ENCODE measurements at regions not wholly inside any gene's neighbourhood (a gene's known extent, or its start where the extent isn't known, plus 50 kb on each side); places are given as distances from the start of the nearest gene placed in this dataset.

DNA sequence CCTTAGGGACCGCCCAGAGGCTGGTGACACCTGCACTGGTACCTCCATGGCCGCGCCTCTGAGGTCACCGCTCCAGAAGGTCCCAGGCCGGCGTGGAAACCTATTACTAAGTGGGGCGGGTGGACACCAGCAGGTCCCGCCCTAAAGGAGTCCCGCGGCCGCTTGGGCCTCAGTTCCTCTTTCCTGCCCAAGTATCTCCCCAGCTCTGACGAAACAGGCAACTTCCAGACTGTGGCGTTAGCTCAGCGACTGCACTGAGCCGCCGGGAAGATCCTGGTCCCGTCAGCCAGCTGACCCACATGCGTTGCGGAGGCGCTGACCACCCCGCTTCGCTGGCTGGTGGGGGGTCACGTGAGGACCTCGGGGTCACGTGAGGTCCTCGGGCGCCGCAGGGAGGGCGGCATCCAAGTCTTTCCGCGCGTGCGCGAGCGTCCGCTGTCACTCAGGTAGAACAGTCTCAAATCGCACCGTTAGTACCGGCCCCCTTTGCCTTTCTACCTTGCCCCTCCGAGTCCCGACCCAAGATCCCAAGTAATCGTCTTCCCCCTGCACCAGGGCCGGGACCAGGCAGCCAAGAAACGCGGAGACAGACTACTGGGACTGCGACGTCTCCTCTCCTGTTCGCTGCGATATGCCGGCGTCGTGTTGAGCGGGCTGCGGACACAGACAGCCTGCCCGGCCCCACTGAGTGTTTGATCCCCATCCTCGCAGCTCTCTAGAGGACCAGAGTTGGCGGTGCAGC lies 53.7 kb upstream of the KDM4C start (continued):
- TF ChIP-seq SUPT20H (IDR thresholded peaks at IDR 0.05; ENCODE audit: borderline replicate concordance, control insufficient read depth, low read depth, low read length): no peak
- TF ChIP-seq, protein P1, sequence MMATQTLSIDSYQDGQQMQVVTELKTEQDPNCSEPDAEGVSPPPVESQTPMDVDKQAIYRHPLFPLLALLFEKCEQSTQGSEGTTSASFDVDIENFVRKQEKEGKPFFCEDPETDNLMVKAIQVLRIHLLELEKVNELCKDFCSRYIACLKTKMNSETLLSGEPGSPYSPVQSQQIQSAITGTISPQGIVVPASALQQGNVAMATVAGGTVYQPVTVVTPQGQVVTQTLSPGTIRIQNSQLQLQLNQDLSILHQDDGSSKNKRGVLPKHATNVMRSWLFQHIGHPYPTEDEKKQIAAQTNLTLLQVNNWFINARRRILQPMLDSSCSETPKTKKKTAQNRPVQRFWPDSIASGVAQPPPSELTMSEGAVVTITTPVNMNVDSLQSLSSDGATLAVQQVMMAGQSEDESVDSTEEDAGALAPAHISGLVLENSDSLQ (IDR thresholded peaks at IDR 0.05): peak; percentile 97
- no peak for TF ChIP-seq KDM1A (IDR thresholded peaks at IDR 0.05; ENCODE audit: borderline replicate concordance)
- peak; percentile 51; the same call in 1 of the 2 replicates for TF ChIP-seq HCFC1 (IDR thresholded peaks at IDR 0.05; ENCODE audit: low read length)
- 0 out of 2 replicates have a peak, but pooled peaks have one; percentile 15 for TF ChIP-seq SMC3 (IDR thresholded peaks at IDR 0.05; ENCODE audit: borderline replicate concordance, low read length)
- peak; percentile 89 for TF ChIP-seq FOS (IDR thresholded peaks at IDR 0.05; ENCODE audit: borderline replicate concordance, extremely low read depth, insufficient read length)
- TF ChIP-seq LARP7 (IDR thresholded peaks at IDR 0.05): peak; percentile 66; the same call in 1 of the 2 replicates
- peak; percentile 43 to 56; a peak in 2 of 3 replicates for TF ChIP-seq EGR1 (IDR thresholded peaks at IDR 0.05; ENCODE audit: borderline replicate concordance in 1 of 2, low read depth in 2 of 2, low read length in 2 of 2)
- peak; percentile 89 for TF ChIP-seq ZNF207 (IDR thresholded peaks at IDR 0.05; ENCODE audit: borderline replicate concordance)
- TF ChIP-seq HDAC6 (IDR thresholded peaks at IDR 0.05; ENCODE audit: unreplicated experiment): no peak
- TF ChIP-seq NR2C2 (IDR thresholded peaks at IDR 0.05; ENCODE audit: borderline replicate concordance, control insufficient read depth, insufficient read length, low read depth): no peak
- TF ChIP-seq, protein P2, sequence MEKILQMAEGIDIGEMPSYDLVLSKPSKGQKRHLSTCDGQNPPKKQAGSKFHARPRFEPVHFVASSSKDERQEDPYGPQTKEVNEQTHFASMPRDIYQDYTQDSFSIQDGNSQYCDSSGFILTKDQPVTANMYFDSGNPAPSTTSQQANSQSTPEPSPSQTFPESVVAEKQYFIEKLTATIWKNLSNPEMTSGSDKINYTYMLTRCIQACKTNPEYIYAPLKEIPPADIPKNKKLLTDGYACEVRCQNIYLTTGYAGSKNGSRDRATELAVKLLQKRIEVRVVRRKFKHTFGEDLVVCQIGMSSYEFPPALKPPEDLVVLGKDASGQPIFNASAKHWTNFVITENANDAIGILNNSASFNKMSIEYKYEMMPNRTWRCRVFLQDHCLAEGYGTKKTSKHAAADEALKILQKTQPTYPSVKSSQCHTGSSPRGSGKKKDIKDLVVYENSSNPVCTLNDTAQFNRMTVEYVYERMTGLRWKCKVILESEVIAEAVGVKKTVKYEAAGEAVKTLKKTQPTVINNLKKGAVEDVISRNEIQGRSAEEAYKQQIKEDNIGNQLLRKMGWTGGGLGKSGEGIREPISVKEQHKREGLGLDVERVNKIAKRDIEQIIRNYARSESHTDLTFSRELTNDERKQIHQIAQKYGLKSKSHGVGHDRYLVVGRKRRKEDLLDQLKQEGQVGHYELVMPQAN (conservative IDR thresholded peaks at IDR 0.05): peak; percentile 87
- TF ChIP-seq, protein P3, sequence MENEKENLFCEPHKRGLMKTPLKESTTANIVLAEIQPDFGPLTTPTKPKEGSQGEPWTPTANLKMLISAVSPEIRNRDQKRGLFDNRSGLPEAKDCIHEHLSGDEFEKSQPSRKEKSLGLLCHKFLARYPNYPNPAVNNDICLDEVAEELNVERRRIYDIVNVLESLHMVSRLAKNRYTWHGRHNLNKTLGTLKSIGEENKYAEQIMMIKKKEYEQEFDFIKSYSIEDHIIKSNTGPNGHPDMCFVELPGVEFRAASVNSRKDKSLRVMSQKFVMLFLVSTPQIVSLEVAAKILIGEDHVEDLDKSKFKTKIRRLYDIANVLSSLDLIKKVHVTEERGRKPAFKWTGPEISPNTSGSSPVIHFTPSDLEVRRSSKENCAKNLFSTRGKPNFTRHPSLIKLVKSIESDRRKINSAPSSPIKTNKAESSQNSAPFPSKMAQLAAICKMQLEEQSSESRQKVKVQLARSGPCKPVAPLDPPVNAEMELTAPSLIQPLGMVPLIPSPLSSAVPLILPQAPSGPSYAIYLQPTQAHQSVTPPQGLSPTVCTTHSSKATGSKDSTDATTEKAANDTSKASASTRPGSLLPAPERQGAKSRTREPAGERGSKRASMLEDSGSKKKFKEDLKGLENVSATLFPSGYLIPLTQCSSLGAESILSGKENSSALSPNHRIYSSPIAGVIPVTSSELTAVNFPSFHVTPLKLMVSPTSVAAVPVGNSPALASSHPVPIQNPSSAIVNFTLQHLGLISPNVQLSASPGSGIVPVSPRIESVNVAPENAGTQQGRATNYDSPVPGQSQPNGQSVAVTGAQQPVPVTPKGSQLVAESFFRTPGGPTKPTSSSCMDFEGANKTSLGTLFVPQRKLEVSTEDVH (IDR thresholded peaks at IDR 0.05; ENCODE audit: low read depth, partially characterized antibody): no peak
- TF ChIP-seq, protein P4, sequence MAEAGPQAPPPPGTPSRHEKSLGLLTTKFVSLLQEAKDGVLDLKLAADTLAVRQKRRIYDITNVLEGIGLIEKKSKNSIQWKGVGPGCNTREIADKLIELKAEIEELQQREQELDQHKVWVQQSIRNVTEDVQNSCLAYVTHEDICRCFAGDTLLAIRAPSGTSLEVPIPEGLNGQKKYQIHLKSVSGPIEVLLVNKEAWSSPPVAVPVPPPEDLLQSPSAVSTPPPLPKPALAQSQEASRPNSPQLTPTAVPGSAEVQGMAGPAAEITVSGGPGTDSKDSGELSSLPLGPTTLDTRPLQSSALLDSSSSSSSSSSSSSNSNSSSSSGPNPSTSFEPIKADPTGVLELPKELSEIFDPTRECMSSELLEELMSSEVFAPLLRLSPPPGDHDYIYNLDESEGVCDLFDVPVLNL (IDR thresholded peaks at IDR 0.05; ENCODE audit: low read depth, low read length): no peak
- peak; percentile 52; the same call in 1 of the 2 replicates for TF ChIP-seq NFYB (IDR thresholded peaks at IDR 0.05; ENCODE audit: insufficient read depth, low read depth, low read length)
- TF ChIP-seq GATAD2B (conservative IDR thresholded peaks at IDR 0.05; ENCODE audit: low read depth): peak; percentile 80
- TF ChIP-seq, protein P5, sequence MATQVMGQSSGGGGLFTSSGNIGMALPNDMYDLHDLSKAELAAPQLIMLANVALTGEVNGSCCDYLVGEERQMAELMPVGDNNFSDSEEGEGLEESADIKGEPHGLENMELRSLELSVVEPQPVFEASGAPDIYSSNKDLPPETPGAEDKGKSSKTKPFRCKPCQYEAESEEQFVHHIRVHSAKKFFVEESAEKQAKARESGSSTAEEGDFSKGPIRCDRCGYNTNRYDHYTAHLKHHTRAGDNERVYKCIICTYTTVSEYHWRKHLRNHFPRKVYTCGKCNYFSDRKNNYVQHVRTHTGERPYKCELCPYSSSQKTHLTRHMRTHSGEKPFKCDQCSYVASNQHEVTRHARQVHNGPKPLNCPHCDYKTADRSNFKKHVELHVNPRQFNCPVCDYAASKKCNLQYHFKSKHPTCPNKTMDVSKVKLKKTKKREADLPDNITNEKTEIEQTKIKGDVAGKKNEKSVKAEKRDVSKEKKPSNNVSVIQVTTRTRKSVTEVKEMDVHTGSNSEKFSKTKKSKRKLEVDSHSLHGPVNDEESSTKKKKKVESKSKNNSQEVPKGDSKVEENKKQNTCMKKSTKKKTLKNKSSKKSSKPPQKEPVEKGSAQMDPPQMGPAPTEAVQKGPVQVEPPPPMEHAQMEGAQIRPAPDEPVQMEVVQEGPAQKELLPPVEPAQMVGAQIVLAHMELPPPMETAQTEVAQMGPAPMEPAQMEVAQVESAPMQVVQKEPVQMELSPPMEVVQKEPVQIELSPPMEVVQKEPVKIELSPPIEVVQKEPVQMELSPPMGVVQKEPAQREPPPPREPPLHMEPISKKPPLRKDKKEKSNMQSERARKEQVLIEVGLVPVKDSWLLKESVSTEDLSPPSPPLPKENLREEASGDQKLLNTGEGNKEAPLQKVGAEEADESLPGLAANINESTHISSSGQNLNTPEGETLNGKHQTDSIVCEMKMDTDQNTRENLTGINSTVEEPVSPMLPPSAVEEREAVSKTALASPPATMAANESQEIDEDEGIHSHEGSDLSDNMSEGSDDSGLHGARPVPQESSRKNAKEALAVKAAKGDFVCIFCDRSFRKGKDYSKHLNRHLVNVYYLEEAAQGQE (IDR thresholded peaks at IDR 0.05; ENCODE audit: low read depth, low read length): no peak

All from GM12878 (cell line).